ENCODE measurements at regions not wholly inside any gene's neighbourhood (a gene's known extent, or its start where the extent isn't known, plus 50 kb on each side); places are given as distances from the start of the nearest gene placed in this dataset.
"Not testable (repeated sequence)": the region's sequence is repeated elsewhere in the genome, so short reads cannot be mapped to it uniquely, and the experiment has no call there.

GRCh38 chr20:40961686-40962640 is 66.7 kb upstream of the TOP1 start:
- DNase-seq (ENCODE audit: insufficient read length, low spot score) (no peak), FAIRE-seq (no peak)
- TF ChIP-seq TAF1 (IDR thresholded peaks at IDR 0.05; ENCODE audit: low read depth, low read length) (no peak), SPI1 (IDR thresholded peaks at IDR 0.05; ENCODE audit: low read depth, low read length) (no peak), POLR2AphosphoS5 (IDR thresholded peaks at IDR 0.05; ENCODE audit: low read depth, low read length) (no peak), POLR2A (IDR thresholded peaks at IDR 0.05; ENCODE audit: low read depth, low read length) (no peak), PAX5 (IDR thresholded peaks at IDR 0.05; ENCODE audit: insufficient read depth, low read length, severe bottlenecking) (no peak)

- peak; percentile 64 for DNase-seq (ENCODE audit: insufficient read length, low spot score)
- FAIRE-seq = no peak
- TF ChIP-seq POU2F2 (IDR thresholded peaks at IDR 0.05; ENCODE audit: low read depth, low read length) (no peak), PAX5 (IDR thresholded peaks at IDR 0.05; ENCODE audit: insufficient read depth, low read length, severe bottlenecking) (no peak), POLR2A (IDR thresholded peaks at IDR 0.05; ENCODE audit: low read depth, low read length) (no peak), SPI1 (IDR thresholded peaks at IDR 0.05; ENCODE audit: low read depth, low read length) (no peak), POLR2AphosphoS5 (IDR thresholded peaks at IDR 0.05; ENCODE audit: low read depth, low read length) (no peak), TAF1 (IDR thresholded peaks at IDR 0.05; ENCODE audit: low read depth, low read length) (no peak)
These were observed 65.7 kb upstream of the TOP1 start for GRCh38 chr20:40962733-40963504.

GRCh38 chr20:40963505-40963845 is 65.1 kb upstream of the TOP1 start:
- no peak for FAIRE-seq
- DNase-seq (ENCODE audit: insufficient read length, low spot score) = no peak
- TF ChIP-seq TAF1 (IDR thresholded peaks at IDR 0.05; ENCODE audit: low read depth, low read length) (no peak), POLR2AphosphoS5 (IDR thresholded peaks at IDR 0.05; ENCODE audit: low read depth, low read length) (no peak), SPI1 (IDR thresholded peaks at IDR 0.05; ENCODE audit: low read depth, low read length) (no peak), PAX5 (IDR thresholded peaks at IDR 0.05; ENCODE audit: insufficient read depth, low read length, severe bottlenecking) (no peak), POU2F2 (IDR thresholded peaks at IDR 0.05; ENCODE audit: low read depth, low read length) (no peak), POLR2A (IDR thresholded peaks at IDR 0.05; ENCODE audit: low read depth, low read length) (no peak)

- DNase-seq (ENCODE audit: insufficient read length, low spot score) (no peak), FAIRE-seq (no peak)
- no peak for TF ChIP-seq SPI1 (IDR thresholded peaks at IDR 0.05; ENCODE audit: low read depth, low read length)
- no peak for TF ChIP-seq PAX5 (IDR thresholded peaks at IDR 0.05; ENCODE audit: insufficient read depth, low read length, severe bottlenecking)
- no peak for TF ChIP-seq POU2F2 (IDR thresholded peaks at IDR 0.05; ENCODE audit: low read depth, low read length)
- TF ChIP-seq POLR2A (IDR thresholded peaks at IDR 0.05; ENCODE audit: low read depth, low read length) = no peak
- TF ChIP-seq POLR2AphosphoS5 (IDR thresholded peaks at IDR 0.05; ENCODE audit: low read depth, low read length) = no peak
- TF ChIP-seq TAF1 (IDR thresholded peaks at IDR 0.05; ENCODE audit: low read depth, low read length) = no peak
These were observed 63.0 kb upstream of the TOP1 start for GRCh38 chr20:40965671-40966070.

GRCh38 chr20:40966103-40966502 is 62.5 kb upstream of the TOP1 start:
- DNase-seq (ENCODE audit: insufficient read length, low spot score) = no peak
- TF ChIP-seq POLR2AphosphoS5 (IDR thresholded peaks at IDR 0.05; ENCODE audit: low read depth, low read length) (no peak), SPI1 (IDR thresholded peaks at IDR 0.05; ENCODE audit: low read depth, low read length) (peak; percentile 51; the same call in 1 of the 2 replicates)
- no peak for FAIRE-seq

GRCh38 chr20:40966516-40967185 is 62.0 kb upstream of the TOP1 start:
- FAIRE-seq (no peak), DNase-seq (ENCODE audit: insufficient read length, low spot score) (no peak)
- TF ChIP-seq PAX5 (IDR thresholded peaks at IDR 0.05; ENCODE audit: insufficient read depth, low read length, severe bottlenecking) (no peak), SPI1 (IDR thresholded peaks at IDR 0.05; ENCODE audit: low read depth, low read length) (no peak), POLR2A (IDR thresholded peaks at IDR 0.05; ENCODE audit: low read depth, low read length) (no peak), POU2F2 (IDR thresholded peaks at IDR 0.05; ENCODE audit: low read depth, low read length) (no peak), POLR2AphosphoS5 (IDR thresholded peaks at IDR 0.05; ENCODE audit: low read depth, low read length) (no peak), TAF1 (IDR thresholded peaks at IDR 0.05; ENCODE audit: low read depth, low read length) (no peak)

GRCh38 chr20:40967700-40968099 is 60.9 kb upstream of the TOP1 start:
- DNase-seq (ENCODE audit: insufficient read length, low spot score) = no peak
- TF ChIP-seq SPI1 (IDR thresholded peaks at IDR 0.05; ENCODE audit: low read depth, low read length) (no peak), POLR2AphosphoS5 (IDR thresholded peaks at IDR 0.05; ENCODE audit: low read depth, low read length) (no peak), POU2F2 (IDR thresholded peaks at IDR 0.05; ENCODE audit: low read depth, low read length) (no peak), POLR2A (IDR thresholded peaks at IDR 0.05; ENCODE audit: low read depth, low read length) (no peak), PAX5 (IDR thresholded peaks at IDR 0.05; ENCODE audit: insufficient read depth, low read length, severe bottlenecking) (no peak), TAF1 (IDR thresholded peaks at IDR 0.05; ENCODE audit: low read depth, low read length) (no peak)
- no peak for FAIRE-seq

GRCh38 chr20:40968816-40969562 is 59.6 kb upstream of the TOP1 start:
- not testable (repeated sequence) for FAIRE-seq
- peak; percentile 53 for DNase-seq (ENCODE audit: insufficient read length, low spot score)
- peak; percentile 68 for TF ChIP-seq PAX5 (IDR thresholded peaks at IDR 0.05; ENCODE audit: insufficient read depth, low read length, severe bottlenecking)
- TF ChIP-seq POU2F2 (IDR thresholded peaks at IDR 0.05; ENCODE audit: low read depth, low read length) = 0 out of 2 replicates have a peak, but pooled peaks have one; percentile 26

GRCh38 chr20:40970218-40970617 is 58.4 kb upstream of the TOP1 start:
- TF ChIP-seq SPI1 (IDR thresholded peaks at IDR 0.05; ENCODE audit: low read depth, low read length) (no peak), TAF1 (IDR thresholded peaks at IDR 0.05; ENCODE audit: low read depth, low read length) (no peak), PAX5 (IDR thresholded peaks at IDR 0.05; ENCODE audit: insufficient read depth, low read length, severe bottlenecking) (no peak), POU2F2 (IDR thresholded peaks at IDR 0.05; ENCODE audit: low read depth, low read length) (no peak), POLR2A (IDR thresholded peaks at IDR 0.05; ENCODE audit: low read depth, low read length) (no peak)
- no peak for DNase-seq (ENCODE audit: insufficient read length, low spot score)
- no peak for FAIRE-seq
